ENCODE measurements at regions not wholly inside any gene's neighbourhood (a gene's known extent, or its start where the extent isn't known, plus 50 kb on each side); places are given as distances from the start of the nearest gene placed in this dataset.
"Not testable (repeated sequence)": the region's sequence is repeated elsewhere in the genome, so short reads cannot be mapped to it uniquely, and the experiment has no call there.

DNA sequence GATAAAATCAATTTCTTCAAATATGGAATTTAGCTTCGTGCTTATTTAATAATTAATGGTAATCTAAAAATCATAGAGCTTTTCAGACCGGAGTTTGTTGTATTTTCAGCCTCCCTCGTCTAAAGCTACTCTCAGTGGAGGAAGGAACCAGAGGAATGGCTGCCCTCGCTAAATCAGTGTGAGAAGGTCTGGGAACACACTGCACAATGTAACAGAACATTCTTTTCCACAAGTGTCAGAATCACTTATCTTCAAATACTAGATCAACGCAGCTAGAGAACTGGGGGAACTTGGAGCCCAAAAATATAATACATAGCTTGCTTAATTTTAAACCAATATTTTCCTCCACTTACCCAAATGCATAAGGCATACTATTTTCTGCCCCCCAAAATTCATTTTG is 148.5 kb downstream of the MTERF1 start:
- no TSS peak for BruUV-seq (replicated peaks)
- H3K27ac Mint-ChIP-seq (ENCODE audit: unreplicated experiment) = no peak overlapping the region
- intact Hi-C loops (cut with micrococcal nuclease; ENCODE audit: unreplicated experiment) = no loop called here
- no peaks in the 10 kb centered on the region for H3K9me3 Mint-ChIP-seq (ENCODE audit: low read depth, unreplicated experiment)
- CTCF ChIA-PET = no interaction called here
- H3K27me3 Mint-ChIP-seq (ENCODE audit: unreplicated experiment) = no peaks in the 10 kb centered on the region
- no peaks in the 10 kb centered on the region for H3K36me3 Mint-ChIP-seq (ENCODE audit: insufficient read depth, unreplicated experiment)
- TF ChIP-seq, protein P1, sequence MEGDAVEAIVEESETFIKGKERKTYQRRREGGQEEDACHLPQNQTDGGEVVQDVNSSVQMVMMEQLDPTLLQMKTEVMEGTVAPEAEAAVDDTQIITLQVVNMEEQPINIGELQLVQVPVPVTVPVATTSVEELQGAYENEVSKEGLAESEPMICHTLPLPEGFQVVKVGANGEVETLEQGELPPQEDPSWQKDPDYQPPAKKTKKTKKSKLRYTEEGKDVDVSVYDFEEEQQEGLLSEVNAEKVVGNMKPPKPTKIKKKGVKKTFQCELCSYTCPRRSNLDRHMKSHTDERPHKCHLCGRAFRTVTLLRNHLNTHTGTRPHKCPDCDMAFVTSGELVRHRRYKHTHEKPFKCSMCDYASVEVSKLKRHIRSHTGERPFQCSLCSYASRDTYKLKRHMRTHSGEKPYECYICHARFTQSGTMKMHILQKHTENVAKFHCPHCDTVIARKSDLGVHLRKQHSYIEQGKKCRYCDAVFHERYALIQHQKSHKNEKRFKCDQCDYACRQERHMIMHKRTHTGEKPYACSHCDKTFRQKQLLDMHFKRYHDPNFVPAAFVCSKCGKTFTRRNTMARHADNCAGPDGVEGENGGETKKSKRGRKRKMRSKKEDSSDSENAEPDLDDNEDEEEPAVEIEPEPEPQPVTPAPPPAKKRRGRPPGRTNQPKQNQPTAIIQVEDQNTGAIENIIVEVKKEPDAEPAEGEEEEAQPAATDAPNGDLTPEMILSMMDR (IDR thresholded peaks at IDR 0.05; ENCODE audit: unreplicated experiment) = no peak
- no peak overlapping the region for H3K4me3 Mint-ChIP-seq (ENCODE audit: low read depth, unreplicated experiment)
- no peak for DNase-seq
- H3K4me1 Mint-ChIP-seq (ENCODE audit: low read depth, unreplicated experiment) = no peaks in the 10 kb centered on the region

DNA sequence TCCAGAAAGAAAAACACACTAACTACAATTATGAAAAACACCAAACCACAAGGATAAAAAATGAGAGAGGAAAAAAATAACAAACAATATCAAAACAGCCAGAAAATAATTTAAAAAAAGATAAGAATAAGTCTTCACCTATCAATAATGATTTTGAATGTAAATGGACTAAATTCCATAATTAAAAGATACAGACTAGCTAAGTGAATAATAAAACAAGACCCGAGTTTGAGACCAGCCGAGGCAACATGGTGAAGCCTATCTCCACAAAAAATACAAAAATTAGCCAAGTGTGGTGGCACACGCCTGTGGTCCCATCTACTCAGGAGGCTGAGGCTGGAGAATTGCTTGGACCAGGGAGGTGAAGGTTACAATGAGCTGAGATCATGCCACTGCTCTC is 131.1 kb downstream of the MTERF1 start:
- peaks cover 2% of the 10 kb centered on the region for H3K9me3 Mint-ChIP-seq (ENCODE audit: low read depth, unreplicated experiment)

DNA sequence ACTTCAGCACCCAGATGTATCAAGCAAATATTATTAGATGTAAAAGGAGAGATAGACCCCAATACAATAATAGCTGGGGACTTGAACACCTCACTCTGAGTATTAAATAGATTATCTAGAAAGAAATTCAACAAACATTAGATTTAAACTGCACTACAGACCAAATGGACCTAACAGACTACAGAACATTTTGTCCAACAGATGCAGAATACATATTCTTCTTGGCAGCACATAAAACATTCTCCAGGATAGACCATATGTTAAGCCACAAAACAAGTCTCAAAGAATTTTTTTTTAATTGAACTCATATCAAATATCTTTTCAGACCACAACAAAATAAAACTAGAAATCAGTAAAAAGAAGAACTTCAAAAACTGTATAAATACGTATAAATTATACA is 130.4 kb downstream of the MTERF1 start:
- intact Hi-C loops (cut with micrococcal nuclease; ENCODE audit: unreplicated experiment) = no loop called here
- Mint-ChIP-seq H3K27me3 (ENCODE audit: unreplicated experiment) (no peaks in the 10 kb centered on the region), H3K9me3 (ENCODE audit: low read depth, unreplicated experiment) (peaks cover 2% of the 10 kb centered on the region), H3K27ac (ENCODE audit: unreplicated experiment) (no peak overlapping the region), H3K4me3 (ENCODE audit: low read depth, unreplicated experiment) (no peak overlapping the region), H3K36me3 (ENCODE audit: insufficient read depth, unreplicated experiment) (no peaks in the 10 kb centered on the region), H3K4me1 (ENCODE audit: low read depth, unreplicated experiment) (no peaks in the 10 kb centered on the region)
- DNase-seq = no peak
- BruUV-seq (replicated peaks) = no TSS peak
- CTCF ChIA-PET = no interaction called here
- TF ChIP-seq, protein P1 (IDR thresholded peaks at IDR 0.05; ENCODE audit: unreplicated experiment) = no peak

More for the DNA sequence above, 131.1 kb downstream of the MTERF1 start:
- no peaks in the 10 kb centered on the region for H3K27me3 Mint-ChIP-seq (ENCODE audit: unreplicated experiment)
- TF ChIP-seq, protein P1 (IDR thresholded peaks at IDR 0.05; ENCODE audit: unreplicated experiment) = no peak
- no peaks in the 10 kb centered on the region for H3K4me1 Mint-ChIP-seq (ENCODE audit: low read depth, unreplicated experiment)
- intact Hi-C loops (cut with micrococcal nuclease; ENCODE audit: unreplicated experiment) = no loop called here
- BruUV-seq (replicated peaks) = no TSS peak
- CTCF ChIA-PET = no interaction called here
- DNase-seq = no peak
- no peak overlapping the region for H3K27ac Mint-ChIP-seq (ENCODE audit: unreplicated experiment)
- H3K36me3 Mint-ChIP-seq (ENCODE audit: insufficient read depth, unreplicated experiment) = no peaks in the 10 kb centered on the region
- H3K4me3 Mint-ChIP-seq (ENCODE audit: low read depth, unreplicated experiment) = no peak overlapping the region

DNA sequence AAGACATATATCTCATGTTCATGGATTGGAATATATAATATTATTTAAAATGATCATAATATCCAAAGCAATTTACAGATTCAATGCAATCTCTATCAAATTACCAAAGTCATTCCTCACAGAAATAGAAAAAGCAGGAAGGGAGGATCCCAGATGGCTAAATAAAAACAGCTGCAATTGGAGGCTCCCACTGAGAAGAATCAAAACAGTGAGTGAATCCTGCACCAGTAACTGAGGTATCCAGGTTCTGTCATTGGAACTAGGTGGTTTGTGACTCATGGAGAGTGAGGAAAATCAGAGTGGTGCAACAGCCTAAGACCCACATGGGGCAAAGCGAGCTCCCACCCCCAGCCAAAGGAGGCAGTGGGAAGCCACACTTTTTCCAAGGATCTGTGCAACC is 128.4 kb downstream of the MTERF1 start:
- H3K4me3 Mint-ChIP-seq (ENCODE audit: low read depth, unreplicated experiment) = no peak overlapping the region
- H3K27ac Mint-ChIP-seq (ENCODE audit: unreplicated experiment) = no peak overlapping the region
- no TSS peak for BruUV-seq (replicated peaks)
- H3K36me3 Mint-ChIP-seq (ENCODE audit: insufficient read depth, unreplicated experiment) = no peaks in the 10 kb centered on the region
- CTCF ChIA-PET = no interaction called here
- TF ChIP-seq, protein P1 (IDR thresholded peaks at IDR 0.05; ENCODE audit: unreplicated experiment) = no peak
- H3K27me3 Mint-ChIP-seq (ENCODE audit: unreplicated experiment) = no peaks in the 10 kb centered on the region
- H3K9me3 Mint-ChIP-seq (ENCODE audit: low read depth, unreplicated experiment) = peaks cover 2% of the 10 kb centered on the region
- intact Hi-C loops (cut with micrococcal nuclease; ENCODE audit: unreplicated experiment) = no loop called here
- no peaks in the 10 kb centered on the region for H3K4me1 Mint-ChIP-seq (ENCODE audit: low read depth, unreplicated experiment)
- DNase-seq = no peak

DNA sequence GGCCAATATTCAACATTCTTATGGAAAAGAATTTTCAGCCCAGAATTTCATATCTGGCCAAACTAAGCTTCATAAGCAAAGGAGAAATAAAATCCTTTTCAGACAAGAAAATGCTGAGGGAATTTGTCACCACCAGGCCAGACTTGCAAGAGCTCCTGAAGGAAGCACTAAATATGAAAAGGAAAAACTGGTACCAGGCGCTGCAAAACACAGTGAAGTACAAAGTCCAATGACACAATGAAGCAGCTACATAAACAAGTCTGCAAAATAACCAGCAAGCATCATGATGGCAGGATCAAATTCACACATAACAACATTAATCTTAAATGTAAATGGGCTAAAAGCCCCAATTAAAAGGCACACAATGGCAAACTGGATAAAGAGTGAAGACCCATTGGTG is 126.2 kb downstream of the MTERF1 start:
- H3K27ac Mint-ChIP-seq (ENCODE audit: unreplicated experiment); H3K4me1 Mint-ChIP-seq (ENCODE audit: low read depth, unreplicated experiment); H3K9me3 Mint-ChIP-seq (ENCODE audit: low read depth, unreplicated experiment); H3K4me3 Mint-ChIP-seq (ENCODE audit: low read depth, unreplicated experiment); H3K27me3 Mint-ChIP-seq (ENCODE audit: unreplicated experiment); DNase-seq; intact Hi-C loops (cut with micrococcal nuclease; ENCODE audit: unreplicated experiment); BruUV-seq (replicated peaks); H3K36me3 Mint-ChIP-seq (ENCODE audit: insufficient read depth, unreplicated experiment); CTCF ChIA-PET: not testable (repeated sequence)

DNA sequence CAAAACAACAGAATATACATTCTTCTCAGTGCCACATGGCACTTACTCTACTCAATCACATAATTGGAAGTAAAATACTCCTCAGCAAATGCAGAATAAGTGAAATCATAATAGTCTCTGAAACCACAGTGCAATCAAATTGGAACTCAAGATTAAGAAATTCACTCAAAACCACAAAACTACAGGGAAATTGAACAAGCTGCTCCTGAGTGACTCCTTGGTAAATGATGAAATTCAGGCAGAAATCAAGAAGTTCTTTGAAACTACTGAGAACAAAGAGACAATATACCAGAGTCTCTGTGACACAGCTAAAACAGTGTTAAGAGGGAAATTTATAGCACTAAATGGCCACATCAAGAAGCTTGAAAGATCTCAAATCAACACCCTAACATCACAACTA is 125.4 kb downstream of the MTERF1 start:
- DNase-seq; H3K4me3 Mint-ChIP-seq (ENCODE audit: low read depth, unreplicated experiment); H3K36me3 Mint-ChIP-seq (ENCODE audit: insufficient read depth, unreplicated experiment); CTCF ChIA-PET; H3K27me3 Mint-ChIP-seq (ENCODE audit: unreplicated experiment); intact Hi-C loops (cut with micrococcal nuclease; ENCODE audit: unreplicated experiment); H3K9me3 Mint-ChIP-seq (ENCODE audit: low read depth, unreplicated experiment); H3K4me1 Mint-ChIP-seq (ENCODE audit: low read depth, unreplicated experiment); H3K27ac Mint-ChIP-seq (ENCODE audit: unreplicated experiment); BruUV-seq (replicated peaks): not testable (repeated sequence)
